Heart left ventricle (tissue), 16 donors: ENCODE measurements at regions not wholly inside any gene's neighbourhood (a gene's known extent, or its start where the extent isn't known, plus 50 kb on each side); places are given as distances from the start of the nearest gene placed in this dataset.

Experiments used
- ATAC-seq, 4 donors: fragments of 200-7000 bp; cut with Tn5 transposase; one replicate each; pipeline ENCODE4 v1.9.1; 2020 to 2022; ENCODE audit warnings: moderate library complexity in 4 of 4, mild to moderate bottlenecking in 3 of 4, moderate number of reproducible peaks in 1 of 4
- DNase-seq, 5 donors: peaks; one replicate each; pipeline ENCODE4 v3.0.0-alpha.2; 2020
- H3K27ac ChIP-seq, 12 donors: fragments of 200-600 bp; sonication (generic) in 4 of 12; one replicate each; pipeline versions ENCODE4 v1.5.0 to v1.8.0; 2016 to 2022; ENCODE audit warnings: mild to moderate bottlenecking in 2 of 12
- H3K27me3 ChIP-seq, 9 donors: fragments of 200-600 bp; sonication (generic) in 2 of 9; one replicate each; pipeline versions ENCODE4 v1.5.1 to v1.8.0; 2016 to 2022; ENCODE audit warnings: mild to moderate bottlenecking in 3 of 9
- H3K36me3 ChIP-seq, 9 donors: fragments of 200-600 bp; sonication (generic) in 2 of 9; one replicate each; pipeline versions ENCODE4 v1.5.0 to v1.8.0; 2018 to 2022; ENCODE audit warnings: mild to moderate bottlenecking in 2 of 9
- H3K4me1 ChIP-seq, 12 donors: fragments of 200-600 bp; sonication (generic) in 4 of 12; one replicate each; pipeline versions ENCODE4 v1.5.0 to v1.8.0; 2016 to 2022; ENCODE audit warnings: mild to moderate bottlenecking in 3 of 12
- H3K4me3 ChIP-seq, 12 donors: fragments of 200-600 bp; sonication (generic) in 4 of 12; one replicate each; pipeline versions ENCODE4 v1.5.0 to v1.8.0; 2017 to 2022; ENCODE audit warnings: mild to moderate bottlenecking in 9 of 12, moderate library complexity in 4 of 12
- H3K9me3 ChIP-seq, 12 donors: fragments of 200-600 bp; sonication (generic) in 4 of 12; one replicate each; pipeline versions ENCODE4 v1.5.0 to v1.8.0; 2016 to 2022; ENCODE audit warnings: mild to moderate bottlenecking in 1 of 12
- CTCF ChIP-seq, 12 donors: fragments of 200-600 bp; sonication (generic) in 4 of 12; IDR thresholded peaks; one replicate each; pipeline versions ENCODE4 v1.5.0 to v1.8.0; 2018 to 2022; ENCODE audit warnings: antibody characterized with exemption in 12 of 12, mild to moderate bottlenecking in 5 of 12
- POLR2A ChIP-seq, 2 donors: fragments of 450-650 bp; IDR thresholded peaks; one replicate each; pipeline ENCODE4 v1.6.1; 2017; ENCODE audit warnings: antibody characterized with exemption in 2 of 2, mild to moderate bottlenecking in 2 of 2, moderate library complexity in 2 of 2
- WGBS, 4 donors: extraction: QIAGEN DNeasy Blood & Tissue Kit in 2 of 4; methylation state at CpG; one replicate each; pipeline versions ENCODE4 v1.1.5 to v1.1.7; 2013 to 2018; 5-methylcytosine and 5-hydroxymethylcytosine counted together
- intact Hi-C, 10 donors: fragments of 100-400 bp; cut with DNase I; formaldehyde crosslinking; loops; one replicate each; pipeline versions ENCODE4 v1.11.1 to v1.14.2; 2022
- donor health status: ischemic (EF 13 %, LVEDD 7.1; RV severe dilation, severe dysfunction).
- donor health status: healthy with polysubstance abuse.
- donor health status: DM: no; HTN: yes; CAD: no.
- donor health status: DM: no; HTN: no; CAD: no.
- donor health status: ischemic (EF 25% LVEDD 6.9; RV normal size, moderate dysfunction).
- donor health status: ischemic (EF 25% LVEDD 5.7; RV mildly dilated, moderate dysfunction).
- donor health status: healthy.
- donor health status: DM: yes; HTN: yes; CAD: no.
- donor health status: ischemic (EF 35%, LVEDD 5.7; RV mildly dilated, moderate dysfunction).
- donor health status: nonischemic (EF 11% LVEDD 7.7; RV severe dilation, severe dysfunction).
- donor health status: DM: yes; HTN: yes; CAD: no.
- donor health status: PGD.
- donor health status: ischemic (EF 29% LVEDD 5.4; RV normal size, mild dysfunction).
- donor health status: nonischemic (EF 23%, LVEDD 6.1; RV moderate dilation, normal function).

- no peak overlapping the region for H3K4me3 ChIP-seq
- no peak for TF ChIP-seq CTCF (IDR thresholded peaks at IDR 0.05)
- no peak for TF ChIP-seq POLR2A (IDR thresholded peaks at IDR 0.05)
- H3K4me1 ChIP-seq, result peaks cover 0 to 21% (median 0%) of the 10 kb centered on the region in 12 donors
- H3K27me3 ChIP-seq, result no peaks in the 10 kb centered on the region
- H3K9me3 ChIP-seq, result no peaks in the 10 kb centered on the region
- ATAC-seq (no peak), DNase-seq (no peak)
- H3K27ac ChIP-seq, result no peak overlapping the region
- intact Hi-C loops, result loop anchor here in 1 of 10 donors (1.0 kb wide), 1 partner anchor 23 kb away; no protein-coding TSS in a partner anchor
- H3K36me3 ChIP-seq, result no peaks in the 10 kb centered on the region
- 97 to 100% (median 100%) methylated on average over 1 of the region's 1 CpG for WGBS, 4 donors
Observed at GRCh38 chr5:117860550-117860949, 1127.8 kb downstream of the DTWD2 start.

DNA sequence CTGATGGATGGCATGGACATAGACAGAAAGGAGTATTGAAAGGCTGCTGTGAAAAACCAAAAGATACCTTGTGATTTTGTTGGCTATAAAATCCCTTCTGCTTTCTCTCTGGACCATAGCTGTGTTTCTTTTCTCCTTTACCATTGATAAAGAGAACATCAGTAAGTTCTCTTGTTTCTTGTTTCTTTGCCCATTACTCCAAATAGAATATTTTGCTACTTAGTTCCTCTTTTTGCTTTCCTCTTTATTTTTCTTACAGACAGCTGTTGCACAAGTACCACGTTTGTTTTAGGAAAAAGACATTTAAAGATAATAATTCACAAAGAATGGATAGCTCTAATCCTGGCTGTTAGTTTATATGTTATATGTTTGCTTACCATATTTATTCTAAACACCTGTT, 1129.2 kb downstream of the DTWD2 start:
- H3K36me3 ChIP-seq, result no peaks in the 10 kb centered on the region
- H3K27me3 ChIP-seq, result no peaks in the 10 kb centered on the region
- WGBS, 4 donors, result 39 to 61% (median 49%) methylated on average over 1 of the region's 1 CpG
- H3K4me1 ChIP-seq, result peaks cover 0 to 21% (median 0%) of the 10 kb centered on the region in 12 donors
- DNase-seq (no peak), ATAC-seq (no peak)
- intact Hi-C loops, result no loop called here
- no peak for TF ChIP-seq CTCF (IDR thresholded peaks at IDR 0.05)
- TF ChIP-seq POLR2A (IDR thresholded peaks at IDR 0.05), result no peak
- no peak overlapping the region for H3K4me3 ChIP-seq
- peak overlapping the region in 1 of 12 donors; percentile 2 for H3K27ac ChIP-seq
- no peaks in the 10 kb centered on the region for H3K9me3 ChIP-seq

GRCh38 chr5:117856713-117857112, 1131.6 kb downstream of the DTWD2 start:
- no peak overlapping the region for H3K4me3 ChIP-seq
- H3K27me3 ChIP-seq, result no peaks in the 10 kb centered on the region
- intact Hi-C loops, result no loop called here
- ATAC-seq, result no peak
- 82 to 87% (median 84%) methylated on average over 4 of the region's 4 CpGs for WGBS, 4 donors
- no peaks in the 10 kb centered on the region for H3K36me3 ChIP-seq
- H3K27ac ChIP-seq, result no peak overlapping the region
- DNase-seq, result no peak
- H3K4me1 ChIP-seq, result peaks cover 0 to 13% (median 0%) of the 10 kb centered on the region in 12 donors
- TF ChIP-seq CTCF (IDR thresholded peaks at IDR 0.05), result no peak
- no peak for TF ChIP-seq POLR2A (IDR thresholded peaks at IDR 0.05)
- no peaks in the 10 kb centered on the region for H3K9me3 ChIP-seq

GRCh38 chr5:117837786-117838185, 1150.6 kb downstream of the DTWD2 start:
- H3K36me3 ChIP-seq, result no peaks in the 10 kb centered on the region
- no peak overlapping the region for H3K27ac ChIP-seq
- no peak for TF ChIP-seq CTCF (IDR thresholded peaks at IDR 0.05)
- no peak for TF ChIP-seq POLR2A (IDR thresholded peaks at IDR 0.05)
- 81 to 90% (median 85%) methylated on average over 4 of the region's 4 CpGs for WGBS, 4 donors
- intact Hi-C loops, result loop anchor here in 1 of 10 donors (1.0 kb wide), 1 partner anchor 23 kb away; no protein-coding TSS in a partner anchor
- DNase-seq (no peak), ATAC-seq (no peak)
- no peaks in the 10 kb centered on the region for H3K27me3 ChIP-seq
- no peaks in the 10 kb centered on the region for H3K4me1 ChIP-seq
- peaks cover 0 to 4% (median 0%) of the 10 kb centered on the region in 12 donors for H3K9me3 ChIP-seq
- no peak overlapping the region for H3K4me3 ChIP-seq
